GM18505 (cell line): ENCODE measurements at regions not wholly inside any gene's neighbourhood (a gene's known extent, or its start where the extent isn't known, plus 50 kb on each side); places are given as distances from the start of the nearest gene placed in this dataset.

Source experiments
- ATAC-seq: cut with Tn5 transposase; IDR thresholded peaks from one replicate; pipeline ENCODE4 v1.9.1; 2021; ENCODE audit not compliant: unreplicated experiment
- POLR2A ChIP-seq: IDR thresholded peaks from 4 replicates; pipeline ENCODE4 v1.6.1; 2011; ENCODE audit warnings: borderline replicate concordance; ENCODE audit not compliant: insufficient read depth, insufficient read length; ENCODE audit errors: extremely low read depth

GRCh38 chr3:107064405-107065060, 312.7 kb upstream of the CCDC54 start:
- TF ChIP-seq POLR2A, result no peak
- ATAC-seq, result peak; percentile 94

GRCh38 chr3:107065094-107065861, 312.0 kb upstream of the CCDC54 start:
- no peak for TF ChIP-seq POLR2A
- no peak for ATAC-seq

- no peak for TF ChIP-seq POLR2A
- ATAC-seq, result no peak
These were observed 309.8 kb upstream of the CCDC54 start for GRCh38 chr3:107067421-107067820.

GRCh38 chr3:107068980-107069379, 308.3 kb upstream of the CCDC54 start:
- no peak for TF ChIP-seq POLR2A
- ATAC-seq, result no peak

- no peak for ATAC-seq
- TF ChIP-seq POLR2A, result no peak
These were observed 300.3 kb upstream of the CCDC54 start for GRCh38 chr3:107076946-107077345.

- no peak for ATAC-seq
- no peak for TF ChIP-seq POLR2A
These were observed 299.8 kb upstream of the CCDC54 start for GRCh38 chr3:107077391-107077790.

- no peak for ATAC-seq
- TF ChIP-seq POLR2A, result no peak
These were observed 294.7 kb upstream of the CCDC54 start for GRCh38 chr3:107082527-107082926.

GRCh38 chr3:107085261-107085660, 292.0 kb upstream of the CCDC54 start:
- no peak for TF ChIP-seq POLR2A
- ATAC-seq, result no peak

- TF ChIP-seq POLR2A, result no peak
- no peak for ATAC-seq
These were observed 285.1 kb upstream of the CCDC54 start for GRCh38 chr3:107092121-107092520.

- no peak for TF ChIP-seq POLR2A
These were observed 278.4 kb upstream of the CCDC54 start for GRCh38 chr3:107098864-107099263.

GRCh38 chr3:107100137-107100536, 277.1 kb upstream of the CCDC54 start:
- no peak for ATAC-seq

More at GRCh38 chr3:107098864-107099263, 278.4 kb upstream of the CCDC54 start:
- no peak for ATAC-seq

GRCh38 chr3:107100573-107100972, 276.7 kb upstream of the CCDC54 start:
- ATAC-seq, result no peak
- no peak for TF ChIP-seq POLR2A

More at GRCh38 chr3:107100137-107100536, 277.1 kb upstream of the CCDC54 start:
- TF ChIP-seq POLR2A, result no peak

GRCh38 chr3:107103786-107104185, 273.5 kb upstream of the CCDC54 start:
- no peak for TF ChIP-seq POLR2A
- ATAC-seq, result no peak

GRCh38 chr3:107106316-107106715, 270.9 kb upstream of the CCDC54 start:
- ATAC-seq, result no peak
- TF ChIP-seq POLR2A, result no peak

GRCh38 chr3:107106907-107107306, 270.3 kb upstream of the CCDC54 start:
- no peak for ATAC-seq
- no peak for TF ChIP-seq POLR2A

GRCh38 chr3:107110596-107111305, 266.5 kb upstream of the CCDC54 start:
- ATAC-seq, result no peak
- no peak for TF ChIP-seq POLR2A
